Activated naive CD8-positive, alpha-beta T cell treated with anti-CD3 and anti-CD28 coated beads, Interleukin-2, amount 50 U/mL, for 24 hours (primary cell): ENCODE measurements at regions not wholly inside any gene's neighbourhood (a gene's known extent, or its start where the extent isn't known, plus 50 kb on each side); places are given as distances from the start of the nearest gene placed in this dataset.

Source experiments
- ATAC-seq: fragments of 150-1000 bp; cut with Tn5 transposase; one replicate; pipeline ENCODE4 v1.10.0; 2021
- DNase-seq: peaks from one replicate; pipeline ENCODE4 v3.0.0; 2021
- H3K27ac Mint-ChIP-seq: one replicate; pipeline ENCODE4 v1.8.0; 2021; ENCODE audit warnings: mild to moderate bottlenecking, mixed read lengths
- H3K27me3 Mint-ChIP-seq: one replicate; pipeline ENCODE4 v1.8.0; 2021; ENCODE audit warnings: mixed read lengths
- H3K36me3 Mint-ChIP-seq: one replicate; pipeline ENCODE4 v1.8.0; 2021; ENCODE audit warnings: low read depth, mixed read lengths
- H3K4me1 Mint-ChIP-seq: one replicate; pipeline ENCODE4 v1.8.0; 2021; ENCODE audit warnings: mixed read lengths
- H3K4me3 Mint-ChIP-seq: one replicate; pipeline ENCODE4 v1.8.0; 2021; ENCODE audit warnings: mild to moderate bottlenecking, moderate library complexity, mixed read lengths
- H3K9me3 Mint-ChIP-seq: one replicate; pipeline ENCODE4 v1.8.0; 2021; ENCODE audit warnings: mixed read lengths

- Mint-ChIP-seq H3K4me3 (no peak overlapping the region), H3K27me3 (no peaks in the 10 kb centered on the region), H3K9me3 (peaks cover 23% of the 10 kb centered on the region), H3K36me3 (peaks cover 2% of the 10 kb centered on the region), H3K27ac (no peak overlapping the region), H3K4me1 (no peaks in the 10 kb centered on the region)
- ATAC-seq (no peak), DNase-seq (no peak)
These were observed 139.7 kb upstream of the CMC1 start for GRCh38 chr3:28101705-28102104.

GRCh38 chr3:28103861-28104260 lies 137.6 kb upstream of the CMC1 start:
- Mint-ChIP-seq H3K27me3 (no peaks in the 10 kb centered on the region), H3K36me3 (peaks cover 2% of the 10 kb centered on the region), H3K4me1 (no peaks in the 10 kb centered on the region), H3K4me3 (no peak overlapping the region), H3K9me3 (peaks cover 18% of the 10 kb centered on the region), H3K27ac (no peak overlapping the region)
- ATAC-seq (no peak), DNase-seq (no peak)

GRCh38 chr3:28104896-28105534 lies 136.4 kb upstream of the CMC1 start:
- no peak for ATAC-seq
- Mint-ChIP-seq H3K4me1 (no peaks in the 10 kb centered on the region), H3K36me3 (no peaks in the 10 kb centered on the region)

GRCh38 chr3:28109829-28110228 lies 131.6 kb upstream of the CMC1 start:
- Mint-ChIP-seq H3K4me3 (no peak overlapping the region), H3K4me1 (no peaks in the 10 kb centered on the region), H3K9me3 (no peaks in the 10 kb centered on the region), H3K27me3 (no peaks in the 10 kb centered on the region), H3K36me3 (no peaks in the 10 kb centered on the region), H3K27ac (no peak overlapping the region)
- ATAC-seq (no peak), DNase-seq (no peak)

More at GRCh38 chr3:28104896-28105534, 136.4 kb upstream of the CMC1 start:
- Mint-ChIP-seq H3K27me3 (no peaks in the 10 kb centered on the region), H3K4me3 (no peak overlapping the region), H3K27ac (no peak overlapping the region), H3K9me3 (peaks cover 9% of the 10 kb centered on the region)
- no peak for DNase-seq

GRCh38 chr3:28110869-28111268 lies 130.6 kb upstream of the CMC1 start:
- no peak overlapping the region for H3K4me3 Mint-ChIP-seq

GRCh38 chr3:28114893-28115292 lies 126.5 kb upstream of the CMC1 start:
- no peak for ATAC-seq
- no peaks in the 10 kb centered on the region for H3K4me1 Mint-ChIP-seq
- no peaks in the 10 kb centered on the region for H3K36me3 Mint-ChIP-seq
- no peak for DNase-seq
- no peak overlapping the region for H3K27ac Mint-ChIP-seq
- no peak overlapping the region for H3K4me3 Mint-ChIP-seq
- H3K9me3 Mint-ChIP-seq, result no peaks in the 10 kb centered on the region
- H3K27me3 Mint-ChIP-seq, result no peaks in the 10 kb centered on the region

More at GRCh38 chr3:28110869-28111268, 130.6 kb upstream of the CMC1 start:
- Mint-ChIP-seq H3K27ac (no peak overlapping the region), H3K9me3 (no peaks in the 10 kb centered on the region), H3K36me3 (no peaks in the 10 kb centered on the region), H3K27me3 (no peaks in the 10 kb centered on the region), H3K4me1 (no peaks in the 10 kb centered on the region)
- DNase-seq (no peak), ATAC-seq (no peak)

- H3K36me3 Mint-ChIP-seq, result no peaks in the 10 kb centered on the region
- ATAC-seq (no peak), DNase-seq (no peak)
- no peak overlapping the region for H3K4me3 Mint-ChIP-seq
- no peak overlapping the region for H3K27ac Mint-ChIP-seq
- H3K9me3 Mint-ChIP-seq, result no peaks in the 10 kb centered on the region
- no peaks in the 10 kb centered on the region for H3K27me3 Mint-ChIP-seq
- H3K4me1 Mint-ChIP-seq, result no peaks in the 10 kb centered on the region
These were observed 126.1 kb upstream of the CMC1 start for GRCh38 chr3:28115316-28115715.

- no peak overlapping the region for H3K27ac Mint-ChIP-seq
- H3K36me3 Mint-ChIP-seq, result no peaks in the 10 kb centered on the region
- DNase-seq (no peak), ATAC-seq (no peak)
- H3K4me1 Mint-ChIP-seq, result no peaks in the 10 kb centered on the region
- no peaks in the 10 kb centered on the region for H3K27me3 Mint-ChIP-seq
- no peaks in the 10 kb centered on the region for H3K9me3 Mint-ChIP-seq
- H3K4me3 Mint-ChIP-seq, result no peak overlapping the region
These were observed 123.8 kb upstream of the CMC1 start for GRCh38 chr3:28117598-28117997.

- DNase-seq, result no peak
- Mint-ChIP-seq H3K4me1 (no peaks in the 10 kb centered on the region), H3K27ac (no peak overlapping the region), H3K27me3 (no peaks in the 10 kb centered on the region), H3K36me3 (no peaks in the 10 kb centered on the region), H3K4me3 (no peak overlapping the region), H3K9me3 (no peaks in the 10 kb centered on the region)
- ATAC-seq, result no peak
These were observed 123.3 kb upstream of the CMC1 start for GRCh38 chr3:28118087-28118486.

GRCh38 chr3:28122227-28122626 lies 119.2 kb upstream of the CMC1 start:
- peaks cover 8% of the 10 kb centered on the region for H3K4me1 Mint-ChIP-seq
- H3K4me3 Mint-ChIP-seq, result no peak overlapping the region
- H3K36me3 Mint-ChIP-seq, result no peaks in the 10 kb centered on the region
- no peak overlapping the region for H3K27ac Mint-ChIP-seq
- ATAC-seq (no peak), DNase-seq (no peak)
- no peaks in the 10 kb centered on the region for H3K9me3 Mint-ChIP-seq
- no peaks in the 10 kb centered on the region for H3K27me3 Mint-ChIP-seq

GRCh38 chr3:28124882-28125281 lies 116.5 kb upstream of the CMC1 start:
- Mint-ChIP-seq H3K9me3 (no peaks in the 10 kb centered on the region), H3K4me3 (no peak overlapping the region)
- no peak for ATAC-seq

GRCh38 chr3:28125342-28125741 lies 116.1 kb upstream of the CMC1 start:
- DNase-seq (no peak), ATAC-seq (no peak)
- Mint-ChIP-seq H3K4me3 (no peak overlapping the region), H3K4me1 (peaks cover 8% of the 10 kb centered on the region), H3K9me3 (no peaks in the 10 kb centered on the region), H3K27ac (no peak overlapping the region), H3K36me3 (no peaks in the 10 kb centered on the region), H3K27me3 (no peaks in the 10 kb centered on the region)

More at GRCh38 chr3:28124882-28125281, 116.5 kb upstream of the CMC1 start:
- DNase-seq, result no peak
- H3K4me1 Mint-ChIP-seq, result peaks cover 8% of the 10 kb centered on the region
- peak overlapping the region; percentile 64 for H3K27ac Mint-ChIP-seq
- H3K27me3 Mint-ChIP-seq, result no peaks in the 10 kb centered on the region
- H3K36me3 Mint-ChIP-seq, result no peaks in the 10 kb centered on the region

GRCh38 chr3:28130836-28131235 lies 110.6 kb upstream of the CMC1 start:
- Mint-ChIP-seq H3K36me3 (no peaks in the 10 kb centered on the region), H3K4me3 (no peak overlapping the region), H3K9me3 (no peaks in the 10 kb centered on the region), H3K4me1 (no peaks in the 10 kb centered on the region), H3K27me3 (no peaks in the 10 kb centered on the region), H3K27ac (no peak overlapping the region)
- DNase-seq (no peak), ATAC-seq (no peak)

GRCh38 chr3:28132941-28133340 lies 108.5 kb upstream of the CMC1 start:
- no peaks in the 10 kb centered on the region for H3K27me3 Mint-ChIP-seq
- no peaks in the 10 kb centered on the region for H3K9me3 Mint-ChIP-seq
- H3K4me1 Mint-ChIP-seq, result no peaks in the 10 kb centered on the region
- no peak overlapping the region for H3K27ac Mint-ChIP-seq
- ATAC-seq (no peak), DNase-seq (no peak)
- H3K36me3 Mint-ChIP-seq, result no peaks in the 10 kb centered on the region
- no peak overlapping the region for H3K4me3 Mint-ChIP-seq

GRCh38 chr3:28134198-28134597 lies 107.2 kb upstream of the CMC1 start:
- H3K36me3 Mint-ChIP-seq, result no peaks in the 10 kb centered on the region
- no peaks in the 10 kb centered on the region for H3K9me3 Mint-ChIP-seq
- no peak overlapping the region for H3K27ac Mint-ChIP-seq
- ATAC-seq (no peak), DNase-seq (no peak)
- no peak overlapping the region for H3K4me3 Mint-ChIP-seq
- no peaks in the 10 kb centered on the region for H3K27me3 Mint-ChIP-seq
- no peaks in the 10 kb centered on the region for H3K4me1 Mint-ChIP-seq

- H3K27ac Mint-ChIP-seq, result no peak overlapping the region
- ATAC-seq, result no peak
- H3K4me3 Mint-ChIP-seq, result no peak overlapping the region
- no peaks in the 10 kb centered on the region for H3K36me3 Mint-ChIP-seq
- H3K9me3 Mint-ChIP-seq, result no peaks in the 10 kb centered on the region
- H3K4me1 Mint-ChIP-seq, result no peaks in the 10 kb centered on the region
- DNase-seq, result no peak
- no peaks in the 10 kb centered on the region for H3K27me3 Mint-ChIP-seq
These were observed 106.5 kb upstream of the CMC1 start for GRCh38 chr3:28134792-28135375.
